Activated CD8-positive, alpha-beta T cell treated with anti-CD3 and anti-CD28 coated beads for 36 hours (primary cell): ENCODE measurements at regions not wholly inside any gene's neighbourhood (a gene's known extent, or its start where the extent isn't known, plus 50 kb on each side); places are given as distances from the start of the nearest gene placed in this dataset.

ENCODE experiments used
- ATAC-seq: fragments of 200-7000 bp; cut with Tn5 transposase; one replicate; pipeline ENCODE4 v1.10.0; 2021; ENCODE audit warnings: mild to moderate bottlenecking, moderate library complexity
- CTCF ChIA-PET: fragments of 350-600 bp; sonication (Branson Sonifier 250); formaldehyde crosslinking; loops from one replicate; lab custom pipeline; 2021; ENCODE audit warnings: antibody characterized with exemption; lab: Charles Lee
- POLR2A ChIA-PET: fragments of 350-600 bp; sonication (Branson Sonifier 250); formaldehyde crosslinking; loops from one replicate; lab custom pipeline; 2021; ENCODE audit warnings: antibody characterized with exemption; lab: Charles Lee
- DNase-seq: peaks from one replicate; pipeline ENCODE4 v3.0.0-alpha.2; 2020
- H3K27ac Mint-ChIP-seq: one replicate; pipeline ENCODE4 v1.8.0; 2021; ENCODE audit warnings: mild to moderate bottlenecking, mixed read lengths
- H3K27me3 Mint-ChIP-seq: one replicate; pipeline ENCODE4 v1.8.0; 2021; ENCODE audit warnings: mixed read lengths
- H3K36me3 Mint-ChIP-seq: one replicate; pipeline ENCODE4 v1.8.0; 2021; ENCODE audit warnings: low read depth, mixed read lengths
- H3K4me1 Mint-ChIP-seq: one replicate; pipeline ENCODE4 v1.8.0; 2021; ENCODE audit warnings: low read depth, mixed read lengths
- H3K4me3 Mint-ChIP-seq: one replicate; pipeline ENCODE4 v1.8.0; 2021; ENCODE audit warnings: mild to moderate bottlenecking, moderate library complexity, mixed read lengths
- H3K9me3 Mint-ChIP-seq: one replicate; pipeline ENCODE4 v1.8.0; 2021; ENCODE audit warnings: mixed read lengths
- intact Hi-C: fragments of 100-400 bp; cut with micrococcal nuclease; formaldehyde crosslinking; loops from one replicate; pipeline ENCODE4 v1.10.0; 2022
- TF ChIP-seq, protein P1 (sequence below): fragments of 200-600 bp; IDR thresholded peaks from one replicate; pipeline ENCODE4 v1.8.0; 2022; ENCODE audit warnings: antibody characterized with exemption, mild to moderate bottlenecking

DNA sequence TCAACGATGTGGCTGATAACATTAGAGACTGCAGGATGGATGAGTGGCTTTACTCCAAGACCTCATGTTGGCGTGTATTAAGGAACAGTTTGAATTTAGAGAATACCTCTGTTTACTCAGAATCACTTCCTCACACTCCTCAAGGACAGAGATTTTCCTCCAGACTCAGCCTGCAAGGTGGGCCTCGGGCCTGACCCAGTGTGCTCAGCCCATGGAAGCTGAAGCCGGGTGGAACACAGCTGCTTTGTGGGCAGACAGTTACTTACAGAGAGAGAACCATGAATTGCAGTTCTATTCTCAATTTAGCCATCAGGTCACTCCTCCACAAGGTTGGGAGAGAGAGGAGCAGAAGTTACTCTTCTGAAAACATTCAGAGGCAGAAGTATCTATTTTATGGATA, 135.8 kb downstream of the SNX19 start:
- CTCF ChIA-PET = no interaction called here
- Mint-ChIP-seq H3K4me3 (no peak overlapping the region), H3K27me3 (peaks cover 5% of the 10 kb centered on the region), H3K27ac (no peak overlapping the region), H3K9me3 (no peaks in the 10 kb centered on the region), H3K36me3 (no peaks in the 10 kb centered on the region), H3K4me1 (no peaks in the 10 kb centered on the region)
- POLR2A ChIA-PET = no interaction called here
- DNase-seq (no peak), ATAC-seq (no peak)
- TF ChIP-seq, protein P1, sequence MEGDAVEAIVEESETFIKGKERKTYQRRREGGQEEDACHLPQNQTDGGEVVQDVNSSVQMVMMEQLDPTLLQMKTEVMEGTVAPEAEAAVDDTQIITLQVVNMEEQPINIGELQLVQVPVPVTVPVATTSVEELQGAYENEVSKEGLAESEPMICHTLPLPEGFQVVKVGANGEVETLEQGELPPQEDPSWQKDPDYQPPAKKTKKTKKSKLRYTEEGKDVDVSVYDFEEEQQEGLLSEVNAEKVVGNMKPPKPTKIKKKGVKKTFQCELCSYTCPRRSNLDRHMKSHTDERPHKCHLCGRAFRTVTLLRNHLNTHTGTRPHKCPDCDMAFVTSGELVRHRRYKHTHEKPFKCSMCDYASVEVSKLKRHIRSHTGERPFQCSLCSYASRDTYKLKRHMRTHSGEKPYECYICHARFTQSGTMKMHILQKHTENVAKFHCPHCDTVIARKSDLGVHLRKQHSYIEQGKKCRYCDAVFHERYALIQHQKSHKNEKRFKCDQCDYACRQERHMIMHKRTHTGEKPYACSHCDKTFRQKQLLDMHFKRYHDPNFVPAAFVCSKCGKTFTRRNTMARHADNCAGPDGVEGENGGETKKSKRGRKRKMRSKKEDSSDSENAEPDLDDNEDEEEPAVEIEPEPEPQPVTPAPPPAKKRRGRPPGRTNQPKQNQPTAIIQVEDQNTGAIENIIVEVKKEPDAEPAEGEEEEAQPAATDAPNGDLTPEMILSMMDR = no peak
- intact Hi-C loops = no loop called here

DNA sequence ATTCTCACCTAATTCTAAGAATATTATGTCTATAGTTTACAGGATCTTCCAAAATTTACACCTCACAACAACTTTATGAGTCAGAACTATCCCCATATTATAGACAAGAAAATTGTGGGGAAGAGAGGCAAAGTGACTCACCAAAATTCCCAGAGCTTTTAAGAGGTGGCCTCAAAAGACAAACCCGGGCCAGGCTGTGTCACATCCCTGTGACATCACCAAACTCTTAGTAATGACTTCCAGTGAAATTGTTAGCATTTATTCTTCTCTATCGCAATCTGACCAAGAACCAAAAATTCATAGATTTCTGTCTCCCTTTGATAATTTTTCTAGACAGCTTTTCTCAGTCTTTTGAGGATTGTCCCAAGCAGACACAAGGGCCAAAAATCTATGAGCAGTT, 134.3 kb downstream of the SNX19 start:
- ATAC-seq = no peak
- H3K4me1 Mint-ChIP-seq = no peaks in the 10 kb centered on the region
- H3K9me3 Mint-ChIP-seq = no peaks in the 10 kb centered on the region
- no peak for DNase-seq
- peaks cover 2% of the 10 kb centered on the region for H3K27me3 Mint-ChIP-seq
- no peaks in the 10 kb centered on the region for H3K36me3 Mint-ChIP-seq
- POLR2A ChIA-PET = no interaction called here
- no peak overlapping the region for H3K4me3 Mint-ChIP-seq
- CTCF ChIA-PET = no interaction called here
- intact Hi-C loops = no loop called here
- TF ChIP-seq, protein P1 = no peak
- H3K27ac Mint-ChIP-seq = no peak overlapping the region

DNA sequence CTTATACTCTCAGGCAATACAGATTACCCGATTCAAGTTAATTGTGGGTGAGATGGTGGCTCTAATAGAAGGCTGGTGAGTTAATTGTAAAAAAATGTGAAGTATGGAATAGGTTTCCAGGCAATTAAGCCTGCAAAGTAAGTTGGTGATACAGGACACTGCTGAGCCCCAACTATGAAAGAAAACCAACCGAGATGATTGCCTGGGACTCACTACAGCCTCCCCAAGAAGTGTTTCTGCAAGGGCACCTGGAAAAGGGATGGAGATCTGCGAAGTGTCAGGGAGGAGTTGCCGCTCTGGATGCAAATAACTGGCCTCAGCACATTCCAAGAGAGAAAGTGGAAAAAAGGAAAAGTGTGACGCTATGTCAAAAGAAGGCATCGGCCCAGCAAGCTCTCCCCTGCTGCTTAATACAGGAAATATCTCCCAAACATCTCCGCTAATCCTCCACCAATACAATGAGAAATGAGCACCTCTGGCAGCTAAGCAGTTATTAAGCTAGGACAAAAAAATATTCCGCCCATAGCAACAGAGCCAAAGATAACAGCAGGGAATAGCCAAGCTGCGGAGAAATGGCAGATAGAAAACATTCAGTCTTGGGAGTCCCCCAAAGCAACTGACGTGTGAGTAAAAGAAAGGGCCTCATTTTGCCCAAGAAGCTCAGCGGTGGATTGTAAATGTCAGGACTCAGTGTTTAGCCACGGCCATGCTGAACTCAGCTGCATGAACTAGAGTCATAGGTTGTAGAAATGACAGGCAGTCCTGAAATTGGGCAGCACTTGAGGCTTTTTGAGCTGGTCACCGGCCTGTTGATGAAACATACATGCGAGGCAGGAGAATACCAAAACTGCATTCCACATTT, 133.7 kb downstream of the SNX19 start:
- no peaks in the 10 kb centered on the region for H3K4me1 Mint-ChIP-seq
- H3K27me3 Mint-ChIP-seq = peaks cover 5% of the 10 kb centered on the region
- TF ChIP-seq, protein P1 = no peak
- H3K27ac Mint-ChIP-seq = no peak overlapping the region
- DNase-seq (no peak), ATAC-seq (no peak)
- H3K9me3 Mint-ChIP-seq = no peaks in the 10 kb centered on the region
- H3K4me3 Mint-ChIP-seq = no peak overlapping the region
- ChIA-PET CTCF (no interaction called here), POLR2A (no interaction called here)
- no peaks in the 10 kb centered on the region for H3K36me3 Mint-ChIP-seq
- intact Hi-C loops = no loop called here

- intact Hi-C loops = no loop called here
Measured at GRCh38 chr11:130783323-130783722, 133.0 kb downstream of the SNX19 start.

More at GRCh38 chr11:130783323-130783722, 133.0 kb downstream of the SNX19 start:
- Mint-ChIP-seq H3K9me3 (no peaks in the 10 kb centered on the region), H3K4me3 (no peak overlapping the region), H3K27me3 (peaks cover 3% of the 10 kb centered on the region), H3K27ac (no peak overlapping the region), H3K4me1 (no peaks in the 10 kb centered on the region), H3K36me3 (no peaks in the 10 kb centered on the region)
- ChIA-PET CTCF (no interaction called here), POLR2A (no interaction called here)
- no peak for DNase-seq
- TF ChIP-seq, protein P1 = no peak
- ATAC-seq = no peak
